Panc1 (cell line): ENCODE measurements at regions not wholly inside any gene's neighbourhood (a gene's known extent, or its start where the extent isn't known, plus 50 kb on each side); places are given as distances from the start of the nearest gene placed in this dataset.

Experiments
- ATAC-seq: fragments of 200-7000 bp; cut with Tn5 transposase; 2 replicates; pipeline ENCODE4 v1.9.1; 2020; ENCODE audit warnings: mild to moderate bottlenecking, moderate library complexity
- BruUV-seq: library from RNA; stranded (reverse); fragments of 400-500 nt; replicated peaks from 2 replicates; lab custom pipeline; 2021; lab: Mats Ljungman, UMichigan
- CTCF ChIA-PET: fragments of 300-600 bp; sonication (Branson Sonifier 250); formaldehyde crosslinking; loops from one replicate; lab custom pipeline; 2022; ENCODE audit warnings: antibody characterized with exemption; lab: Charles Lee
- POLR2A ChIA-PET: fragments of 300-600 bp; sonication (Branson Sonifier 250); formaldehyde crosslinking; loops from one replicate; lab custom pipeline; 2022; ENCODE audit warnings: antibody characterized with exemption; lab: Charles Lee
- DNase-seq: peaks from one replicate; pipeline ENCODE4 v3.0.0-alpha.2; 2010; ENCODE audit warnings: low read depth, low spot score
- H3K27ac ChIP-seq: 2 replicates; pipeline ENCODE4 v1.5.1; 2011; ENCODE audit warnings: mild to moderate bottlenecking, low read length, inconsistent platforms
- H3K27me3 ChIP-seq: fragments of 200-500 bp; sonication (Bioruptor generic); 2 replicates; pipeline ENCODE4 v1.6.0; 2014; ENCODE audit warnings: low read length, inconsistent platforms; ENCODE audit not compliant: control insufficient read depth, insufficient read depth
- H3K36me3 ChIP-seq: fragments of 200-500 bp; sonication (Bioruptor generic); 2 replicates; pipeline ENCODE4 v1.5.1; 2014; ENCODE audit warnings: inconsistent platforms, mild to moderate bottlenecking, low read length, moderate library complexity; ENCODE audit not compliant: control insufficient read depth, insufficient read depth
- H3K4me1 ChIP-seq: 2 replicates; pipeline ENCODE4 v1.5.1; 2011; ENCODE audit warnings: inconsistent platforms, mild to moderate bottlenecking, low read length, moderate library complexity; ENCODE audit not compliant: control insufficient read depth, insufficient read depth
- H3K4me3 ChIP-seq, 2 experiments: 2 replicates each; pipeline ENCODE4 v1.5.1; 2011 to 2012; ENCODE audit warnings: low read depth in 2 of 2, low read length in 2 of 2, mild to moderate bottlenecking in 2 of 2, inconsistent platforms in 1 of 2, moderate library complexity in 1 of 2
- H3K9me3 ChIP-seq: fragments of 200-500 bp; sonication (Bioruptor generic); 2 replicates; pipeline ENCODE4 v1.5.1; 2014; ENCODE audit warnings: low read depth, mild to moderate bottlenecking, inconsistent platforms, low read length, moderate library complexity; ENCODE audit not compliant: control insufficient read depth, insufficient read depth
- POLR2AphosphoS5 ChIP-seq: IDR thresholded peaks from 2 replicates; pipeline ENCODE4 v1.6.1; 2012; ENCODE audit warnings: mild to moderate bottlenecking, low read depth, low read length, moderate library complexity
- REST ChIP-seq, 2 experiments: IDR thresholded peaks; 2 replicates each; pipeline ENCODE4 v1.6.1; 2011 to 2012; ENCODE audit warnings: low read depth in 2 of 2, control low read depth in 1 of 2, low read length in 1 of 2, mild to moderate bottlenecking in 1 of 2, moderate library complexity in 1 of 2; ENCODE audit not compliant: insufficient read depth in 1 of 2
- SIN3A ChIP-seq: IDR thresholded peaks from 2 replicates; pipeline ENCODE4 v1.6.1; 2012; ENCODE audit warnings: low read depth, mild to moderate bottlenecking, low read length, moderate library complexity, borderline replicate concordance; ENCODE audit not compliant: insufficient read depth
- TCF7L2 ChIP-seq: IDR thresholded peaks from 2 replicates; pipeline ENCODE4 v1.6.1; 2011; ENCODE audit warnings: mild to moderate bottlenecking, low read depth, low read length, inconsistent platforms
- in situ Hi-C: cut with HindIII; loops from 2 replicates; pipeline ENCODE4 v1.10.0; 2016; ENCODE audit warnings: low sequenced_read_pairs, low pct_unique_long_range_greater_than_20kb
- intact Hi-C: fragments of 100-400 bp; cut with micrococcal nuclease; formaldehyde crosslinking; loops from one replicate; pipeline ENCODE4 v1.10.0; 2022; ENCODE audit not compliant: unreplicated experiment
- TF ChIP-seq, protein P1 (sequence below): fragments of 450-650 bp; IDR thresholded peaks from 2 replicates; pipeline ENCODE4 v1.5.1; 2017; ENCODE audit warnings: mild to moderate bottlenecking

DNA sequence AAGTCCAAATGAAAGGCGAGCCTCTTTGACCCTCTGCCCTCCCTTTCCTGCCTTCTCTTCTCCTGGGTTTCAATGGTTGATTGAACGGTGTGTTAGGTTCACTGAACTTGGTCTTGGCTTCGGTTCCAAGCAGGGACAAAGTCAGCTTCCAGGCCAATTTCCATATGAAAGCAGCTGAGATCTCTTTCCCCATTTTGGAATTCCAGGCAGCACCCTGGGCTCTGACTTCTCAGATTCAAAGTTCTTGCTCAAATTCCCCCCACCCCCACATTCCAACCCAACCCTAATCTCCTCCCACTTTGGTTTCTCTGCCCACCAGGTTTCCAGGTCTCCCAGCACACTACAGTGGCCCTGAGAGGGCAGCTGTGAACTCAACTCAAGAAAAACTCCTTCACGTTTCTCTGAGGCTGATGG lies 231.0 kb downstream of the INSIG2 start:
- DNase-seq (no peak), ATAC-seq (no peak)
- Histone ChIP-seq H3K27ac (no peak overlapping the region), H3K4me1 (no peaks in the 10 kb centered on the region), H3K36me3 (no peaks in the 10 kb centered on the region), H3K4me3 (no peak overlapping the region), H3K9me3 (no peaks in the 10 kb centered on the region), H3K27me3 (no peaks in the 10 kb centered on the region; the same call in 1 of the 2 replicates)
- no peak for TF ChIP-seq SIN3A
- TF ChIP-seq TCF7L2, result no peak
- no peak for TF ChIP-seq POLR2AphosphoS5
- TF ChIP-seq REST (IDR thresholded peaks at IDR 0.05; ENCODE audit: insufficient read depth in 1 of 2, low read depth in 2 of 2, low read length in 1 of 2), result no peak
- TF ChIP-seq, protein P1, sequence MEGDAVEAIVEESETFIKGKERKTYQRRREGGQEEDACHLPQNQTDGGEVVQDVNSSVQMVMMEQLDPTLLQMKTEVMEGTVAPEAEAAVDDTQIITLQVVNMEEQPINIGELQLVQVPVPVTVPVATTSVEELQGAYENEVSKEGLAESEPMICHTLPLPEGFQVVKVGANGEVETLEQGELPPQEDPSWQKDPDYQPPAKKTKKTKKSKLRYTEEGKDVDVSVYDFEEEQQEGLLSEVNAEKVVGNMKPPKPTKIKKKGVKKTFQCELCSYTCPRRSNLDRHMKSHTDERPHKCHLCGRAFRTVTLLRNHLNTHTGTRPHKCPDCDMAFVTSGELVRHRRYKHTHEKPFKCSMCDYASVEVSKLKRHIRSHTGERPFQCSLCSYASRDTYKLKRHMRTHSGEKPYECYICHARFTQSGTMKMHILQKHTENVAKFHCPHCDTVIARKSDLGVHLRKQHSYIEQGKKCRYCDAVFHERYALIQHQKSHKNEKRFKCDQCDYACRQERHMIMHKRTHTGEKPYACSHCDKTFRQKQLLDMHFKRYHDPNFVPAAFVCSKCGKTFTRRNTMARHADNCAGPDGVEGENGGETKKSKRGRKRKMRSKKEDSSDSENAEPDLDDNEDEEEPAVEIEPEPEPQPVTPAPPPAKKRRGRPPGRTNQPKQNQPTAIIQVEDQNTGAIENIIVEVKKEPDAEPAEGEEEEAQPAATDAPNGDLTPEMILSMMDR, result no peak
- intact Hi-C loops, result no loop called here
- no TSS peak for BruUV-seq
- in situ Hi-C loops, result no loop called here
- CTCF ChIA-PET, result no interaction called here
- POLR2A ChIA-PET, result no interaction called here

GRCh38 chr2:118315606-118316005 lies 227.3 kb downstream of the INSIG2 start:
- POLR2A ChIA-PET, result no interaction called here
- intact Hi-C loops, result no loop called here

More at GRCh38 chr2:118315606-118316005, 227.3 kb downstream of the INSIG2 start:
- H3K4me3 ChIP-seq, result no peak overlapping the region
- CTCF ChIA-PET, result no interaction called here
- no peaks in the 10 kb centered on the region for H3K9me3 ChIP-seq
- H3K36me3 ChIP-seq, result no peaks in the 10 kb centered on the region
- no peak for DNase-seq
- TF ChIP-seq REST (IDR thresholded peaks at IDR 0.05; ENCODE audit: insufficient read depth in 1 of 2, low read depth in 2 of 2, low read length in 1 of 2), result no peak
- TF ChIP-seq POLR2AphosphoS5, result no peak
- TF ChIP-seq TCF7L2, result no peak
- TF ChIP-seq SIN3A, result no peak
- TF ChIP-seq, protein P1, result no peak
- peaks cover 4% of the 10 kb centered on the region for H3K27me3 ChIP-seq
- no peaks in the 10 kb centered on the region for H3K4me1 ChIP-seq
- no peak for ATAC-seq
- no peak overlapping the region for H3K27ac ChIP-seq
- no TSS peak for BruUV-seq
- in situ Hi-C loops, result no loop called here
